Activated effector memory CD4-positive, alpha-beta T cell treated with Interleukin-2 at 50 U/mL for 16 hours (primary cell): ENCODE measurements at regions not wholly inside any gene's neighbourhood (a gene's known extent, or its start where the extent isn't known, plus 50 kb on each side); places are given as distances from the start of the nearest gene placed in this dataset.
"Not testable (repeated sequence)": the region's sequence is repeated elsewhere in the genome, so short reads cannot be mapped to it uniquely, and the experiment has no call there.

Source experiments
- DNase-seq: peaks from one replicate; pipeline ENCODE4 v3.0.0-alpha.2; 2020

- DNase-seq, result not testable (repeated sequence)
Measured at GRCh38 chr2:87660164-87660563, 87.7 kb upstream of the PLGLB2 start.

- not testable (repeated sequence) for DNase-seq
Measured at GRCh38 chr2:87662316-87663290, 85.3 kb upstream of the PLGLB2 start.

- not testable (repeated sequence) for DNase-seq
Measured at GRCh38 chr2:87663347-87663746, 84.5 kb upstream of the PLGLB2 start.

- not testable (repeated sequence) for DNase-seq
Measured at GRCh38 chr2:87667027-87667426, 80.9 kb upstream of the PLGLB2 start.

GRCh38 chr2:87668361-87668760 is 79.5 kb upstream of the PLGLB2 start:
- not testable (repeated sequence) for DNase-seq

GRCh38 chr2:87669633-87670231 is 78.2 kb upstream of the PLGLB2 start:
- not testable (repeated sequence) for DNase-seq

GRCh38 chr2:87672404-87672803 is 75.5 kb upstream of the PLGLB2 start:
- not testable (repeated sequence) for DNase-seq

- DNase-seq, result not testable (repeated sequence)
Measured at GRCh38 chr2:87674729-87675128, 73.2 kb upstream of the PLGLB2 start.

GRCh38 chr2:87675487-87675886 is 72.4 kb upstream of the PLGLB2 start:
- not testable (repeated sequence) for DNase-seq

- not testable (repeated sequence) for DNase-seq
Measured at GRCh38 chr2:87677421-87677923, 70.4 kb upstream of the PLGLB2 start.

- DNase-seq, result not testable (repeated sequence)
Measured at GRCh38 chr2:87678742-87679173, 69.1 kb upstream of the PLGLB2 start.

- not testable (repeated sequence) for DNase-seq
Measured at GRCh38 chr2:87679950-87680349, 67.9 kb upstream of the PLGLB2 start.

- not testable (repeated sequence) for DNase-seq
Measured at GRCh38 chr2:87680691-87681090, 67.2 kb upstream of the PLGLB2 start.

- DNase-seq, result not testable (repeated sequence)
Measured at GRCh38 chr2:87683451-87683850, 64.4 kb upstream of the PLGLB2 start.

GRCh38 chr2:87683961-87684360 is 63.9 kb upstream of the PLGLB2 start:
- not testable (repeated sequence) for DNase-seq

- DNase-seq, result not testable (repeated sequence)
Measured at GRCh38 chr2:87685558-87685957, 62.3 kb upstream of the PLGLB2 start.

- not testable (repeated sequence) for DNase-seq
Measured at GRCh38 chr2:87686873-87687549, 60.9 kb upstream of the PLGLB2 start.

GRCh38 chr2:87687550-87688270 is 60.2 kb upstream of the PLGLB2 start:
- not testable (repeated sequence) for DNase-seq

GRCh38 chr2:87691899-87692592 is 55.8 kb upstream of the PLGLB2 start:
- DNase-seq, result not testable (repeated sequence)

- DNase-seq, result not testable (repeated sequence)
Measured at GRCh38 chr2:87692914-87693313, 55.0 kb upstream of the PLGLB2 start.

GRCh38 chr2:87693882-87694281 is 54.0 kb upstream of the PLGLB2 start:
- DNase-seq, result not testable (repeated sequence)
